Mucosa of descending colon (tissue), 3 donors: ENCODE measurements at regions not wholly inside any gene's neighbourhood (a gene's known extent, or its start where the extent isn't known, plus 50 kb on each side); places are given as distances from the start of the nearest gene placed in this dataset.
"Not testable (repeated sequence)": the region's sequence is repeated elsewhere in the genome, so short reads cannot be mapped to it uniquely, and the experiment has no call there.

Experiments used
- ATAC-seq: fragments of 200-7000 bp; cut with Tn5 transposase; one replicate; pipeline ENCODE4 v1.9.1; 2020; ENCODE audit warnings: mild to moderate bottlenecking, moderate library complexity
- DNase-seq, 3 donors: peaks; one replicate each; pipeline ENCODE4 v3.0.0-alpha.2; 2020
- H3K36me3 ChIP-seq: fragments of 200-600 bp; one replicate; pipeline ENCODE4 v1.8.0; 2021; ENCODE audit warnings: low read depth, mild to moderate bottlenecking
- H3K4me1 ChIP-seq: fragments of 200-600 bp; one replicate; pipeline ENCODE4 v1.8.0; 2021; ENCODE audit warnings: low read depth, mild to moderate bottlenecking
- H3K4me3 ChIP-seq: fragments of 200-600 bp; one replicate; pipeline ENCODE4 v1.8.0; 2021; ENCODE audit warnings: mild to moderate bottlenecking
- H3K9me3 ChIP-seq: fragments of 200-600 bp; one replicate; pipeline ENCODE4 v1.8.0; 2021; ENCODE audit warnings: mild to moderate bottlenecking
- CTCF ChIP-seq: fragments of 200-600 bp; IDR thresholded peaks from one replicate; pipeline ENCODE4 v1.8.0; 2022; ENCODE audit warnings: antibody characterized with exemption, mild to moderate bottlenecking
- intact Hi-C, 2 donors: fragments of 100-400 bp; cut with DNase I in 1 of 2; cut with micrococcal nuclease in 1 of 2; formaldehyde crosslinking; loops; one replicate each; pipeline versions ENCODE4 v1.11.0 to v1.11.1; 2022; cut with DNase I, micrococcal nuclease
- donor health status: DM: no; HTN: no; CAD: no; lungs with moderate emphysema.
- donor health status: DM: no; HTN: no; CAD: no.
- donor health status: DM: no; HTN: yes; CAD: no.

DNA sequence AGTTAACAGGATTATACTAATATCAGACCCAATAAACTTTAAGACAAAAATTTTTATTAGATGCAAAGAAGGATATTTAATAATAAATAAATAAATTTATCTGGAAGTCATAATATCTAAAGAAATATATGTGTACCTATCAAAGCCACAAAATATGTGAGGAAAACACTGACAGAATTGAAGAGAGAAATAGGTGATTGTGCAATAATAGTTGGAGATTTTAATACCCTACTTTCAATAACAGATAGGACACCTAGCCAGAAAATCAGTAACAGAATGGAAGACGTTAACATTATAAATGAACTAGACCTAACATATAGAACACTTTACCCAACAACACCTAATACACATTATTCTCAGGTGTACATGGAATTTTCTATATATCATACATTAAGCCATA, 541.4 kb upstream of the SMC2 start:
- DNase-seq (no peak), ATAC-seq (no peak)
- Histone ChIP-seq H3K36me3 (no peaks in the 10 kb centered on the region), H3K9me3 (peaks cover 19% of the 10 kb centered on the region), H3K4me3 (no peak overlapping the region), H3K4me1 (no peaks in the 10 kb centered on the region)
- no peak for TF ChIP-seq CTCF
- intact Hi-C loops: no loop called here

DNA sequence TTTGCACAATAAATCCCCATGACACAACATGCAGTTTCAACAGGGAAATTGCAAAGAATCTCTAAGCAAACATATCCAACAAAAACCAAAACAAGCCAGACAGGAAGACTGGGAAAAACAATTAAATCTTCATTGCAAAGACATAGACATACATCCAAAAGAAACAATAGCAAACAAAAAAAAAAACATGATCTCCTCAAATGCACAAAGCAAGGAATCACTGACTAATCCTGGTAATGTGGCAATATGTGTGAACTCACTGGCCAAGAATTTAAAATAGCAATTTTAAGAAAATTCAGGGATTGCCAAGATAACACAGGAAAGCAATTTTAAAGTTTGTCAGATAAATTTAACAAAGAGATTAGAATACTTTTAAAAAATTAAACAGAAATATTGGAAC, 520.1 kb upstream of the SMC2 start:
- intact Hi-C loops: no loop called here
- H3K4me3 ChIP-seq: no peak overlapping the region

GRCh38 chr9:103586721-103587120, 507.4 kb upstream of the SMC2 start:
- Histone ChIP-seq H3K9me3 (peaks cover 23% of the 10 kb centered on the region), H3K4me3 (no peak overlapping the region), H3K36me3 (no peaks in the 10 kb centered on the region), H3K4me1 (no peaks in the 10 kb centered on the region)
- ATAC-seq: no peak
- no peak for DNase-seq
- intact Hi-C loops: no loop called here
- no peak for TF ChIP-seq CTCF

More for the DNA sequence above, 520.1 kb upstream of the SMC2 start:
- no peak for TF ChIP-seq CTCF
- Histone ChIP-seq H3K9me3 (peaks cover 35% of the 10 kb centered on the region), H3K36me3 (no peaks in the 10 kb centered on the region), H3K4me1 (no peaks in the 10 kb centered on the region)
- DNase-seq: no peak
- ATAC-seq: no peak

GRCh38 chr9:103601287-103601686, 492.8 kb upstream of the SMC2 start:
- peaks cover 15% of the 10 kb centered on the region for H3K9me3 ChIP-seq
- no peak overlapping the region for H3K4me3 ChIP-seq
- ATAC-seq (no peak), DNase-seq (no peak)
- intact Hi-C loops: no loop called here
- H3K36me3 ChIP-seq: no peaks in the 10 kb centered on the region
- H3K4me1 ChIP-seq: no peaks in the 10 kb centered on the region
- no peak for TF ChIP-seq CTCF

DNA sequence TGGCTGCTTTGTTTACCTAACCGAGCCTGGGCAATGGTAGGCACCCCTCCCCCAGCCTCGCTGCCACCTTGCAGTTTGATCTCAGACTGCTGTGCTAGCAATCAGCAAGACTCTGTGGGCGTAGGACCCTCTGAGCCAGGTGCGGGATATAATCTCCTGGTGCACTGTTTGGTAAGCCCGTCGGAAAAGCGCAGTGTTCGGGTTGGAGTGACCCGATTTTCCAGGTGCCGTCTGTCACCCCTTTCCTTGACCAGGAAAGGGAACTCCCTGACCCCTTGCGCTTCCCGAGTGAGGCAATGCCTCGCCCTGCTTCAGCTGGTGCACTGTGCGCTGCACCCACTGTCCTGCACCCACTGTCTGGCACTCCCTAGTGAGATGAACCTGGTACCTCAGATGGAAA, 482.2 kb upstream of the SMC2 start:
- H3K4me1 ChIP-seq, intact Hi-C loops, ATAC-seq, DNase-seq, H3K36me3 ChIP-seq, H3K9me3 ChIP-seq, H3K4me3 ChIP-seq: not testable (repeated sequence)

DNA sequence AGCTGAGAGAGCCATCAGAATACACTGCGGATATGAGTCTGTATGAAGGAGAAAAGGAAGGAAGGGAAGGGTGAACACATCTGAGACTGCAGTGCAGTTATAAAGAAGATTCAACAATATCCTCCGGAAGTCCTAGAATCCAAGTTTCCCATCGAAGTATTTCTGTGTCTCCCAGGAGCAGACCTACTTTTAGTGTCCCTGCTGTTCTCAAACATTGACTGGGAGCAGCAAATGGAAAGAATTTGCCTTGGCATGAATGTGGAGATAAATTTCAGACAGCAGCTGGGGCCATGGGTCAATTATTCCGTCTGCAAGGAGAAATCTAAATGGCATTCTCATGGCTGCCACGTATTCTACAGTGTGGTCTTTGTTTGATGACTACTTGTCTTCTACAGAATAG, 478.1 kb upstream of the SMC2 start:
- Histone ChIP-seq H3K4me3 (no peak overlapping the region), H3K4me1 (no peaks in the 10 kb centered on the region), H3K9me3 (no peaks in the 10 kb centered on the region), H3K36me3 (no peaks in the 10 kb centered on the region)
- intact Hi-C loops: no loop called here
- ATAC-seq (no peak), DNase-seq (no peak)
- TF ChIP-seq CTCF: no peak
